ENCODE measurements at regions not wholly inside any gene's neighbourhood (a gene's known extent, or its start where the extent isn't known, plus 50 kb on each side); places are given as distances from the start of the nearest gene placed in this dataset.
"Not testable (repeated sequence)": the region's sequence is repeated elsewhere in the genome, so short reads cannot be mapped to it uniquely, and the experiment has no call there.

GRCh38 chr21:35401476-35401875 is 352.4 kb upstream of the RUNX1 start:
- no peak for DNase-seq (ENCODE audit: low read depth in 2 of 2)

- peak; percentile 78 to 84 for DNase-seq (ENCODE audit: low read depth in 2 of 2)
Measured at GRCh38 chr21:35400233-35400939, 351.3 kb upstream of the RUNX1 start.

GRCh38 chr21:35399706-35400105 is 350.6 kb upstream of the RUNX1 start:
- DNase-seq (ENCODE audit: low read depth in 2 of 2) = no peak

GRCh38 chr21:35399002-35399530 is 350.0 kb upstream of the RUNX1 start:
- no peak for DNase-seq (ENCODE audit: low read depth in 2 of 2)

- DNase-seq (ENCODE audit: low read depth in 2 of 2) = peak in 1 of 2 donors; percentile 42
Measured at GRCh38 chr21:35398346-35398982, 349.4 kb upstream of the RUNX1 start.

GRCh38 chr21:35397781-35398180 is 348.7 kb upstream of the RUNX1 start:
- DNase-seq (ENCODE audit: low read depth in 2 of 2) = no peak

GRCh38 chr21:35396655-35397054 is 347.6 kb upstream of the RUNX1 start:
- DNase-seq (ENCODE audit: low read depth in 2 of 2) = no peak

- DNase-seq (ENCODE audit: low read depth in 2 of 2) = peak in 1 of 2 donors; percentile 81
Measured at GRCh38 chr21:35395728-35396127, 346.6 kb upstream of the RUNX1 start.

- DNase-seq (ENCODE audit: low read depth in 2 of 2) = no peak
Measured at GRCh38 chr21:35394634-35395369, 345.7 kb upstream of the RUNX1 start.

GRCh38 chr21:35394049-35394448 is 344.9 kb upstream of the RUNX1 start:
- DNase-seq (ENCODE audit: low read depth in 2 of 2) = peak in 1 of 2 donors; percentile 6

- peak in 1 of 2 donors; percentile 36 for DNase-seq (ENCODE audit: low read depth in 2 of 2)
Measured at GRCh38 chr21:35390013-35390776, 341.1 kb upstream of the RUNX1 start.

- DNase-seq (ENCODE audit: low read depth in 2 of 2) = no peak
Measured at GRCh38 chr21:35386491-35387079, 337.5 kb upstream of the RUNX1 start.

- DNase-seq (ENCODE audit: low read depth in 2 of 2) = no peak
Measured at GRCh38 chr21:35384375-35384774, 335.3 kb upstream of the RUNX1 start.

GRCh38 chr21:35382696-35383095 is 333.6 kb upstream of the RUNX1 start:
- peak in 1 of 2 donors; percentile 29 for DNase-seq (ENCODE audit: low read depth in 2 of 2)

- no peak for DNase-seq (ENCODE audit: low read depth in 2 of 2)
Measured at GRCh38 chr21:35381743-35382310, 332.7 kb upstream of the RUNX1 start.

GRCh38 chr21:35380304-35380703 is 331.2 kb upstream of the RUNX1 start:
- DNase-seq (ENCODE audit: low read depth in 2 of 2) = not testable (repeated sequence)

GRCh38 chr21:35378881-35379280 is 329.8 kb upstream of the RUNX1 start:
- no peak for DNase-seq (ENCODE audit: low read depth in 2 of 2)

GRCh38 chr21:35377505-35378090 is 328.5 kb upstream of the RUNX1 start:
- DNase-seq (ENCODE audit: low read depth in 2 of 2) = peak in 1 of 2 donors; percentile 71

- peak in 1 of 2 donors; percentile 60 for DNase-seq (ENCODE audit: low read depth in 2 of 2)
Measured at GRCh38 chr21:35376406-35377135, 327.5 kb upstream of the RUNX1 start.

- peak in 1 of 2 donors; percentile 92 for DNase-seq (ENCODE audit: low read depth in 2 of 2)
Measured at GRCh38 chr21:35375115-35375514, 326.0 kb upstream of the RUNX1 start.
